ENCODE measurements at regions not wholly inside any gene's neighbourhood (a gene's known extent, or its start where the extent isn't known, plus 50 kb on each side); places are given as distances from the start of the nearest gene placed in this dataset.

DNA sequence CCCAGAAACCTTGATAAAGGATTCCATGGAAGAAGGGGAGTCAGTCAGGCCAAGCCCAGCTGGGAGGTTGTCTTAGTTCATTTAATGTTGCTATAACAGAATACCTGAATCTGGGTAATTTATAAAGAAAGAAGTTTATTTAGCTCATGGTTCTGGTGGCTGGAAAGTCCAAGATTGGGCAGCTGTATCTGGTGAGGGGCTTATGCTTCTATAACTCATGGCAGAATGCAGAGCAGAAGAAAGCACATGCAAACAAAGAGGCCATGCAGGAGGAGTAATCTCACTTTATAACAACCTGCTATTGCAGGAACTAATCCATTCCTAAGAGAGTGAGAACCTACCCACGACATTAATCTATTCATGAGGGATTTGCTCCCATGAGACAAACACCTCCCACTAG lies 54.2 kb upstream of the ANKRD1 start:
- DNase-seq (ENCODE audit: low spot score), result no peak

DNA sequence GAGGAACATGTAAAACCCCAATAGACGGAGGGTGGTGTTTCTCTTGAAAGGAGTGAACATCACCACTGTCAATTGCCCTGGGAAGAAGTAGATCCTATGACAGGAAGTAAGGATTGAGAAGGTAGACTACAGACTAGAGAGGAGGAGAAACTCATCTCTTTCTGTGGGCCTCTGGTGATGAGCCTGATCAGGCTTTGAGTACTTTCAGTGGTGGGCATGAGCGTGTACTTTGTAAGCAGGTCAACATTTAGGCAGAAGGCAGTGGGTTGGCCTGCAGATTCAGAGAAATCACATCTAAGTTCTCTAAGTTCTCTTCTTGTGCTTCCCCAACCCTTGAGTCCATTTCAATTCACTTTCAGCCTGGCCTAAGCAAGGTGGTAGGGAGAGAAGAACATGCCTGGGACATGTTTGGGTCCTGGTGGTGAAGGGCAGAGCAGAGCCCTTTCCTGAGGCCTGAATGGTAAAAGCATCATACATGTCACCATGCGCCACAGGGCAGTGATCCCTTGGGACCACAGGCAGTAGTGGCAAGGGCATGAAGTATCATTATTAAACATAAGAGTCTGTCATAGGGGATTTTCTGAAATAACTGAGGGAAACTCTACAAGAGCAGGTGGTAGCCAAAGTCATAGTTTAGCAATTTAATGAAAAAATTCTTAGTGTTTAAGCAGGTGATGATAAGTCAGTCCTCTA lies 56.4 kb upstream of the ANKRD1 start:
- DNase-seq (ENCODE audit: low spot score), result no peak

DNA sequence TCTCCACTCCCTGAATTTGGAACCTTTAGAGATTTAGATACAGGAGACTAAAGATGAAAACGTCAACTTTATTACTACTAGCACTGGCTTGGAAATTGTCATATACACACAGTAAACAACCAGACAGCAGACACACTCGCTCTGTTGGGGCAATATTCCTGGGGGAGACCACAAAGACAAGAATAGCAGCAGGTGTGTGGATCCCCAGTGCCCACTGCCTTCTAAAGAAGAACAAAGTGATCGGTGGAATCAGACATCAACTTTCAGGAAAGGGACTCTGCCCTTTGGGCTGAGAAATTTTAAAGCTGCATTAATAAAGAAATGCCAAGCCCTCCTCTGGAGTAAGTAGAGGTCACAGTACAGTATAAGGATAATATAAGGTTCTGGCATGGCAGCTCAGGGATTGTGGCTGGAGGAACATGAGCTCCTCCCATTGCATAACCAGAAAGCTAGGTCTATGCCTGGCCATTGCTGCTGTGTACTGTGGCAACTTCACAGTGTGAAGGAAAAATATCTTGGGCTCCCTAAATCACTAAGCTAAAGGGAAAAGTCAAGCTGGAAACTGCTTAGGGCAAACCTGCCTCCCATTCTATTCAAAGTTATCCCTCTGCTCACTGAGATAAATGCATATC lies 57.1 kb upstream of the ANKRD1 start:
- DNase-seq (ENCODE audit: low spot score), result no peak

DNA sequence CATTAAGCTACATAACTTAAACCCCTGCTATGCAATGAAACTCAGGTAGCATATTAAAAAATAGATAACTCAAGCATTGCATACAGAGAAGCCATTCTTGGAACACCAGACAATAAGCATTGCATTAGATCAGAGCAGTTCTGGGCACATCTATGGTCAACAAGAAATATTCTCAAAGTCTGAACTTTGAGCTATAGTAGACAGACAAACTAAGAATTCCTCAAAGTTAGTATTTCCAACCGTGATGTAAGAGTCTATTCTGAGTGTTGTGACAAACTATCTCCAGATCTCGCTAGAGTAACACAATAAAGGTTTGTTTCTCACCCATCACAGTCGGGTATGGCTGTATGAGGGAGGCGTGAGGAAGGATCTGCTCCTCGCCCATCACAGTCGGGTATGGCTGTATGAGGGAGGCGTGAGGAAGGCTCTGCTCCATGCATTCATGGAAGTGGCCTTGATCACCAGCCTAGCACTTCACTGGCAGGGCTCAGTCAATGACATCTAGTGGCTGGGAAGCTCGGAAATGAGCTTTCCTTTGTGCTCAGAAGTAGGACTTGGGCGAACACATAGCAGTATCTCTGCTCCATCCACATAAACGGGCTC lies 61.6 kb upstream of the ANKRD1 start:
- no peak for DNase-seq (ENCODE audit: low spot score)

DNA sequence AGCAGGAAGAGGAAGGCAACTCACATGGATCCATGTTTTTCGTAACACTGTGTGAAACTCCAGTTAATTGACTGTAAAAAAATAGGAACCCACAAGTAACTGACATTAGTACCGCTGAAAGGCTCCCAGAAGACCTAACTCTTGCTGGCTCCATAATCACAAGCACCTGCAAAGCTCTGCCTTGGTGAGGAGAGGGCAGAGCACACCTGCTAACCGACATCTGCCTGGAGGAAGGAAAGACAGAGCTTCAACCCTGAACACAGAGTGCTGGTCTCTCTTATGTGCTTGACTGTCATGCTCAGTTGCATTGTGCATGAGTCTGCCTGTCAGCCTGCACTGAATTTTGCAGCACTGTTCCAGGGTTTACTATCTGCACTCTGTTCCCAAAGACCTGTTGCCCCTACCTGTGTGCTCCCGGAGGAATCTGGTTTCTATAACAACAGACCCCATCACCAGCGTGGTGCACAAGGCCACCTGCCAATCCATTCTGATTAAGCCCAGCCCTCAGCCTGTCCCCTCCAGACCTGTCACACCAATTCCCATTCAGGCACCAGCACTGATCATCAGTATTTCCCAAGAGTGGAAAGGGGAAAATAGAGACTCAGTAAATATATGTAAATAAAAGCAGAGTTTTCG lies 63.1 kb upstream of the ANKRD1 start:
- DNase-seq (ENCODE audit: low spot score), result no peak

DNA sequence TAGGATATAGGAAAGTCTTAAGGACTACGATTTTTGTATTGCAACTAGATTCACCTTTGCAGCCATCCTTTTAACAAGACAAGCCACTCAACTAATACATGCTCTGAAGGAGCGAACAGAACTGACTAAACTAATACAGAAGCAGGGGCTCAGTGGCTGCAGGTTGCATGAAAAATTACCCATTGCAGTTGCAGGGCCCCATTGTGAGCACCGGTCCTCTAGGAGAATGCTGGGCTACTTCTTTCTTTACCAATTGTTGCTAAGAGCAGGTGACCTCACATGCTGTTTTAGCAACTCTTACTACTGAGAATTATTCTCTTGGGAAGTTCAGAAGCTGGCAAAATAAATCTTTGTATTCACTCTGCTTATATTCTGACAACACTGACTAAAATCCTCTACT lies 64.0 kb upstream of the ANKRD1 start:
- no peak for DNase-seq (ENCODE audit: low spot score)

DNA sequence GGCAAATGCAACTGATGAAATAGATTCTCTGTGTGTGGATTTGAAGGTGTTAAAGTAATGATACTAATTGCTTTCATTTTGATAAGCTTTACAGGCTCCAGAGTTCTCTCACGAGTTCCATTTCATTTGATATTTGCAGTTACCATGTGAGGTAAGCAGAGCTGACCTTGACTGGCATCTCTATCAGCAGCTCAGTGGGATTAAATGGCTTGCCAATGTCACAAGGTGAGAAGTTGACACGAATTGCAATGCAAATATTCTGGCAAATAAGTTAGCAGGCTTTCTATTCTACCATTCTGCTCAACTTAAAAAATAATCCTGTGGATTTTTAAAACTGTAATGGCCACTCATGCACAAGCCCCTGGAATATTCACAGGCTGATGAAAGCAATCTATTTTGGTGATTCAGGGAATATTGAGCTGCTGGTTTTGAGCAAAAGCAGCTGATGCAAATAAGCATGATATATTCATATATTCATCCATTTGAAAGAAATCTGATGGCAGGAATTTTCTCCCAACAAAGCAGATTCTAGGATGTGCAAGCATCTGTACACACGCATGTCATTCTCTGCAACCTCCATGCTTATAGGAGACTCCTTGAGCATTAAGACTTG lies 64.5 kb upstream of the ANKRD1 start:
- no peak for DNase-seq (ENCODE audit: low spot score)

DNA sequence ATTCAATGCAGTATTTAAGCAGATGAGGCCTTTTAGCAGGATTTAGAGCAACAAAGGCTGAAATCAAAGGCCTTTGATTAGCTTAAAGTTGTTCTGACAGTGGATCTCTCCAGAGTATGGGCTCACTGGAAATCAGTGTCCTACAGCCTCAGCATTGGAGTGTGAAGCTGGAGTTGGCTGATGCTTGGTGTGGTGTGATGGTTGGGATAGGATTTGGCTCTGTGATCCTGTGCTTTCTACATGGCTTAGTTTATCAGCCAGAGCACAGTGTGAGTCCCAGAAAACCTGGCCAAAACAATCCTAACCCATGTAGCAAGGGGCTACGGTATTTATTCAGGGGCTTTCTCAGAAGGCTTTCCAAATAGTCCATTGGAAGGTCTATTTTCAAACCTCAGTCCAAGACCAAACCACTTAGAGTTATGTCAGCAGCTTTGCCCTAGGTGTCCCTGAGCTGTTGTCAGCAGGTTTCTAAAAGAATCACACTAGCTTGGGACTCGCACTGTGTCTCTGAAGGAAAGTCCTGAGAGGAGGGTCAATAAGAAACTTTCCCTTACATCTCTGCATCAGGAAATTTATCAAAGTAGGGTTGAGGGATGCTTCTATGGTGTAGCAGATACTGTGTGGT lies 65.4 kb upstream of the ANKRD1 start:
- no peak for DNase-seq (ENCODE audit: low spot score)

DNA sequence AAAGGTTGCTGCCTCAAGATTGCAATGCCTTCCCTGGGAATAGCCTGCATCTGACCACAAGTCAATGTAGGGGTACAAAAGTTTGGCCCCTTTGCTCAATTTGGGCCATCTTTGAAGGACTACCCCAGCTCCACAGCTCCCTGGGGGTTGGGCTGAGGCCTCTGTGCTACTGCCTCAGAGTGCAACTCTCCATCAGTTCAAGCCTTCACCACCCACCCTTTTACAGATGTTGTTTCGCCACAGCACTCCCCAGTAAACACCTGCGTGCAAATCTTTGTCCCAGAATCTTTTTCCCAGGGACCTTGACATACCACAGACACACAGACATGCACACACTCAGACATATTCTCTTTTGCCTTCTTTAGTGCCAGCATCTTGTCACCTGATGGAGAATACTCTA lies 66.0 kb upstream of the ANKRD1 start:
- DNase-seq (ENCODE audit: low spot score), result no peak

DNA sequence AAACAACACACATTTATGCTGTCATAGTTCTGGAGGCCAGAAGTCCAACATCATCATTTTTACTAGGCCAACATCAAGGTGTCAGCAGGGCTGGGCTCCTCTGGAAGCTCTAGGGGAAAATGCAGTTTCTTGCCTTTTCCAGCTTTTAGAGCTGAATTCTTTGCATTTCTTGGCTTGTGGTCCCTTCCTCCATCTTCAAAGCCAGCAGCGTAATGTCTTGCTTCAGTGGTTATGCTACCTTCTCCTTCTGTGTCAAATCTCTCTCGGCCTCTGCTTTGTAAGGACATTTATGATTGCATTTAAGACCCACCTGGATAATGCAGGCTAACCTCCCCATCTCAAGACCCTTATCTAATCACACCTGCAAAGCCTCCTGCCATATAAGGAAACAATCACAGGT lies 66.5 kb upstream of the ANKRD1 start:
- no peak for DNase-seq (ENCODE audit: low spot score)

DNA sequence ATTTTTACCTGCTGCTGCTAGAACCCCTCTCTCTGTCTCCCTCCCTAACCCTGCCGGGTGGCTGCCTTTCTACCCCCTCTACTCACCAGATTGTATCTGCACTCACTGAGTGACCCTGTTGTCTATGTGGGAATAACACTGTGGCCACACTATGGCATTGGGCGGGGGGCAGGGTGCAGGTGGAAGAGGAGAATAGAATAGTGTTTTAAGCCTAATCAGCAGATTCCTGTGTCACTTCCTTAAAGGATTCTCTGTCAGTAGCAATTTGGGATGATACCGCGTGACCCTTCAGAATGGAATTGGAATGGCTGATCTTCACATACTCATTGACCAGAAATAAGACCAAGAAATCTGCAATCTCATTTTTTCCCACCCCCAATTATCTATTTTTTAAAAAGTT lies 67.1 kb upstream of the ANKRD1 start:
- DNase-seq (ENCODE audit: low spot score), result no peak

DNA sequence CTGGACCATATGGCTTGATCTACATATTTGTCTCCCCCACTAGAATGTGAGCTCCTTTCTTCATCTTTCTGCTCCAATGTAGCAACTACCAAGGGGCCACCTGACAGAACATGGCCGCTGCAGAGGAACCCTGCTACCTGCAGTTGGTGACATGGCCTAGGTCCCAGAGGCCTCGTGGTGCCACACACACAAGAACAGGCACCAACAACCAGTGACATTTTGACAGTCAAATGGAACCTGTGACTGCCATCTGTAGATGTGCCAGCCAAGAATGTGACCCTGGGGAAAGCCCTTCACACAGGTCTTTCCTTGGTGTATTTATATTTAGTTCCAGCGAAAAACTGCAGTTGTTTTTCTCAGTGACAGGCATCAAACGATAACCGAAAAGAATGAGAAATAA lies 67.9 kb upstream of the ANKRD1 start:
- DNase-seq (ENCODE audit: low spot score), result no peak

DNA sequence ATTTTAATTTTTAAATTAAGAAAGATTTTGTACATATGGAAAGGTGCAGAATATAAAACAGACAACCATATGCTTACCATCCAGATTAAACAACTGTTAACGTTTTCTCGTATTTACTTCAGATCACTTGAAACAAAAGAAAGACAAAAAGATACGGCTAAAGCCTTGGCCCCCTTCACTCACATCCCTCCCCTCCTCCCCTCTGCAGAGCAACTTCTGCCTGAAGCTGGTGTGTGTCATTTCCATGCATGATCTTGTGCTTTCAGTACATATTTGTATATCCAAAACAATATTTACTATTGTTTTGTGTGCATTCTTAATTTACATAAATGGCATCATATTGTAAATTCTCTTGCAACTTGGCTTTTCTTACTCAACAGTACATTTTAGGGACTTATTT lies 68.5 kb upstream of the ANKRD1 start:
- no peak for DNase-seq (ENCODE audit: low spot score)

DNA sequence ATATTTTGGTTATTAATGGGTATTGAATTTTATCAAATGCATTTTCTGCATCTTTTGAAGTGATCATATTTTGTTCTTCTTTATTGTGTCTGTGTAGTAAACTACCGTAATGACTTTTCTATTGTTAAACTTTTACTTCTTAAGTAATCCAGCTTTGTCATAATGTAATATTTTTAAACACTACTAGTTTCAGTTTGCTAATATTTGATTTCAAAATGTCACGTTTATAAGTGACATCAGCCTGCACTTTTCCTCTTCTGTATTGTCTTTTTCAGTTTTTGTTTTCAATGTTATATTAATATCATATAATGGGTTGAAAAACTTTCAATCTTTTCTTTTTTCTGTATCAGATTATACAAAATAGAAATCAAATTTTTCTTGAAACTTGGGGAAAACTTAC lies 71.6 kb upstream of the ANKRD1 start:
- no peak for DNase-seq (ENCODE audit: low spot score)

DNA sequence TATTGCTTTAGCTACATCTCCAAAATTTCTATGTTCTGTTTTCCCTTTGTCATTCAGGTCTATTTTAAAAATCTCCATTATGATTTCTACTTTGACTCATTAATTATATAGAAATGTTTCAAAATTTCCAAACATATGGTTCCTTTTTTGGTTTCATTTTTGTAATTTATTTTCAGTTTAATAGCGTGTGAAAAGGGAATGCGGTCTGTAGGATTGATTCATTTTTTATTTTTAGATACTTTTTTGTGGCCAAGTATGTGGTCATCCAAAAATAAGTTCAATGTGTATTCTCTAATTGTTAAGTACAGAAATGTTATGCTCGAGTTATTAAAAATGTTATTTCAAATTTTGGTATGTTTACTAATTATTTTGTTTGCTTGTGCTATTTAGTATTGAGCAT lies 72.5 kb upstream of the ANKRD1 start:
- no peak for DNase-seq (ENCODE audit: low spot score)

DNA sequence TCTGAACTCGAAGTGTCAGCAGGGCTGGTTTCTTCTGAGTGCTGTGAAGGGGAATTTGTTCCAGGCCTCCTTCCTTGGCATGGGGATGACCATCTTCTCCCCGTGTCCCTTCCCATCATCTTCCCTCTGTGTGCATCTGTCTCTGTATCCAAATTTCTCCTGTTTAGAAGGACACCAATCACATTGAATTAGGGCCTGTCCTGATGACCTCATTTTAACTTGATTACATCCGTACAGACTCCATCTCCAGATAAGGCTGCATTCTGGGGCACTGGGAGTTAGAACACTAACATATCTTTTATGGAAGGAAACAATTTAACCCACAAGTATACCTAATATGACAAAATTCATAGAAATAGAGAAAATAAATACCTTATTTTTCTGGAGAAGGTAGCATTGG lies 76.8 kb upstream of the ANKRD1 start:
- DNase-seq (ENCODE audit: low spot score), result no peak

DNA sequence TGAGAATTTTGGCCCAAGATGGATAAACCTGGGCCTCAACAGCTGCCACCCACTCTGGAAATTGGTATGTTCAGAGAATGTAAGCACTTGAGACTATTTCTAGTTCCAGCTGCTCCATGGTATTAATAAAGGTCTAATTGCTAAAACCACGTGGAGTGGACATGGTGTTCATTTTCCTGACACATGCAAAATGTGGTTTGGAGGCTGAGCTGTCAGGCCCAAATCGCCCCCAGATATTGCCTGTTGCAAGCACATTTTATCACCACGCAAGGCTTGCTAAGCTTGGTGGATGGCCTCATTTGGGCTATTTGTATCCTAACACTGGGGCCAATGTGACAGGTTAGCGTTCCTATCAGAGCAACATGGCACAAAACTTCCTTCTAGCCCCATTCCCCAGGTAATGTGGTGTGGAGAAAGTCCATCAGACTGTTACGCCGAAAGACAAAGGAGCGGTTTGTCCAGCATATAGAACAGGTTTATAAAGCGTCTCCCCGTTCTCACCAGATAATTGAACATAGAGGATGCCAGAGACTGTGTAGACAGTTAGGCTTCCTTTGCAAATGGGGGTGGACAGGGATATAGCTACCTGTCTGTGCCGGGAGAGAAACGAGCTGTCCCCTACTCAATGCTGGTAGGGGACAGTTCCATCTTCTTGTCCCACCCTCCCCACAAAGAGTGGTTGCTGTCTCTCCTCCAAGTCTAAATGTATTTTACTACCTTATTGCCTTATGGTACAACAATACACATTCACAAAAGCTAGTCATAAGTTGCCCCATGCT lies 78.0 kb upstream of the ANKRD1 start:
- no peak for DNase-seq (ENCODE audit: low spot score)

DNA sequence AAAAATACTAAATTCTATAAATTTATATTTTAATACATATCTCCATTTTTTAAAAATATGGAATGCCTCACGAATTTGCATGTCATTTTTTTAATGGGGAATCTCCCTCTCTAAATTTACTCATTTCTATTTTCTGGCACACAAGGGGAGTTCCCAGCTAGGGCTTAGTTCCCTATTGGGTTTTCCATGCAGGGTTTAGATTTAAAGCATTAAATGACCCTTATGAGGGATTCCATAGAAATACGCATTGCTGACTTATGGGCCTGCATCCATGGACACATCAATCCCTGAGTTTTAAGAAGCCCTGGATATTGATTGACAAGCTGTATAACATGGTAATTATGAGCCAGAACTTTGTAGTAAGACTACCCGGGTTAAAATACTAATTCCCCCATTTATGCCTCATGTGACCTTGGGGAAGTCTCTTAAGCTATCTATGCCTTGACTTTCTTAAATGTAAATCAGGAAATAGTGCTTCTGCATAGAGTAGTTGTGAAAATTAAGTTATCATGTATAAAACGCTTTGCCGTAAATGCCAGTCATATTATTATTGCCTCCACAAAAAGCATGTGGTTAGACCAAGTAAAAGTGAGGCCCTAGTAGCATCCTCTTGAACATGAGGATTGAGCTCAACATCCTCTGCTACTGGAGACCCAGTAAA lies 78.8 kb upstream of the ANKRD1 start:
- DNase-seq (ENCODE audit: low spot score), result no peak

DNA sequence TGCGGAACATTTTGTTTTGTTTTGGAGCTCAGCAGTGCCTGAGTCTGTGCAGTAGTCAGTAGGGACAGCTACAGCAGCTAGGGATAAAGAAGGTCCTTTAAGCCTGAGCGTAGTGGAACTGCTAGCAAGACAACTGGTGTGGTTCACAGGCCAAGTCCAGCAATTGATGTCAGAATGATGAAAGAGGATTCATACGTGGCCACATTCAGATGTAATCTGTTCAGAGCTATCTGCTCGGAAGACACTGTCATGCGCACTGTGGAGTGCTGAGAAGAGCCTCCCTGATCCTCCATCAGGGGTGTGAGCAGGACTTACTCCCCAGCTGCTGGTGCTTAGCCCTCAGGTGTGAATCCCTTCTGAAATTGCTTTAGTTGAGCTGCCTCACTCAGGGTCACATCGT lies 79.6 kb upstream of the ANKRD1 start:
- DNase-seq (ENCODE audit: low spot score), result no peak

DNA sequence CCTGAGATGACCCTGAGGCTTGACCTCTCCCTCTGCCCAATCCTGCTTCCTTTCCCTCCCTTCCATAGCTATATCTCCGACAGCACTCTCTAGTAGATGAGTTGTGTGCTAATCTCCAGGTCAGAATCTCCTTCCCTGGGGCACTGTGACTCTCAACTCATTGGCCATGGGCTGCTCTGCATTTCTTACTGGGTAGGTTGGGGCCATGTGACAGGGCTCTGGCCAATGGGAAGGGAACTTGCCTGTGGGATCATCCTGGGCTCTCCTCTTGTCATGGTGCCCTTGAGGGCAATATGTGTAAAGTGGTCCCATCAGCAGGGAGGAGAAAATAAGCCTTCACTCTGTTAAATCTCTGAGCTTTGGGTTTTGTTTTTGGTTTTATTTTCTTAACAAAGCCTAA lies 80.1 kb upstream of the ANKRD1 start:
- DNase-seq (ENCODE audit: low spot score), result no peak

DNA sequence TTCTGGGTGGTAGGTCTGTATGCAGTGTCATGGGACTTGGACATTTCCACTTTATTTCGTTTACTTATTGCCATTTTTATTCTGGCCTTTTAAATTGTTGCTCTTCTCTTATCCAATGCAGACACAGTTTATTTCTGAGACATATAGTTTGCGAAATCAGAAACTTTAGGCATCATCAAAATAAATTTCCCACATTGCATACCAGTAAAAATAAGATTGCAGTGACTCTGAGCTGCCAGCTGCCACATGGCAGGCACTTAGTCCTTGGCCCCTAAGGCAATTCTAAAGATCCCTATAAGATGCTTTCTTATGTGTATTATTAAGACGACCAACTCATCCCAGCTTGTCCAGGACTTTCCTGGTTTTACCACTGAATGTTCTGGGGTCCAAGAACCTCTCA lies 81.8 kb upstream of the ANKRD1 start:
- no peak for DNase-seq (ENCODE audit: low spot score)

All from CD4-positive, alpha-beta T cell treated with Interleukin-6 at 100 ng/mL for 8 hours (primary cell).